ENCODE measurements at regions not wholly inside any gene's neighbourhood (a gene's known extent, or its start where the extent isn't known, plus 50 kb on each side); places are given as distances from the start of the nearest gene placed in this dataset.

- TF ChIP-seq CTCF (IDR thresholded peaks at IDR 0.05) (no peak), POLR2A (IDR thresholded peaks at IDR 0.05) (no peak)
Observed at GRCh38 chr5:42908086-42908485, 96.4 kb upstream of the SELENOP start.
